ENCODE measurements at regions not wholly inside any gene's neighbourhood (a gene's known extent, or its start where the extent isn't known, plus 50 kb on each side); places are given as distances from the start of the nearest gene placed in this dataset.

DNA sequence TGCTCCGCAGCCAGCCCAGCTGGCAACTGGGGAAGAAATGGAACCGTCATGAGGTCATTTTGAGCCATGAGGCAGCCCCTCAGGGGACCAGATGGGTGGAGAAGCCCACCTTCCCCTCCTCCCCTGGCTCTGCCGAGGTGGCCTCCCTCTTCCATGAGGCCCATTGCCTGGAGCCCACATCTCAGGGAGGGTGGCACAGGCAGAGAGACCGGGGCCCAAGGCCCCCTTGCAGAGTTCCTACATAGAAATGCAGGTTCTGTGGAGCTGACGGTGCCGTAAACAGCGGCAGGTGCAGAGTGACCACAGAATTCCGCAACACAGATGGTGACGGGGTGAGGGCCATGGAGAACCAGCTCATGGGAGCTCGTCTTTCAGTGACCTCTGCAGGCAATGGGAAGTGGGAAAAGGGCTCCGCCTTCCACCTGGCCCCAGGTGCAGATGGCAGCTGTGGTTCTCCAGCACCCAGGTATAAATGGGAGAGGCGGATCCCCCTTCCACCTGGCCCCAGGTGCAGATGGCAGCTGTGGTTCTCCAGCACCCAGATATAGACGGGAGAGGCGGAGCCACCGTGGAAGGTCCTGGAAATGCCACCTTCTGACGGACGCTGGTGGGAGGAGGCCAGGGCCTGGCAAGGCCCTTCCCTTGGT is 765.4 kb downstream of the BRD1 start:
- TF ChIP-seq, protein P1, sequence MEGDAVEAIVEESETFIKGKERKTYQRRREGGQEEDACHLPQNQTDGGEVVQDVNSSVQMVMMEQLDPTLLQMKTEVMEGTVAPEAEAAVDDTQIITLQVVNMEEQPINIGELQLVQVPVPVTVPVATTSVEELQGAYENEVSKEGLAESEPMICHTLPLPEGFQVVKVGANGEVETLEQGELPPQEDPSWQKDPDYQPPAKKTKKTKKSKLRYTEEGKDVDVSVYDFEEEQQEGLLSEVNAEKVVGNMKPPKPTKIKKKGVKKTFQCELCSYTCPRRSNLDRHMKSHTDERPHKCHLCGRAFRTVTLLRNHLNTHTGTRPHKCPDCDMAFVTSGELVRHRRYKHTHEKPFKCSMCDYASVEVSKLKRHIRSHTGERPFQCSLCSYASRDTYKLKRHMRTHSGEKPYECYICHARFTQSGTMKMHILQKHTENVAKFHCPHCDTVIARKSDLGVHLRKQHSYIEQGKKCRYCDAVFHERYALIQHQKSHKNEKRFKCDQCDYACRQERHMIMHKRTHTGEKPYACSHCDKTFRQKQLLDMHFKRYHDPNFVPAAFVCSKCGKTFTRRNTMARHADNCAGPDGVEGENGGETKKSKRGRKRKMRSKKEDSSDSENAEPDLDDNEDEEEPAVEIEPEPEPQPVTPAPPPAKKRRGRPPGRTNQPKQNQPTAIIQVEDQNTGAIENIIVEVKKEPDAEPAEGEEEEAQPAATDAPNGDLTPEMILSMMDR (IDR thresholded peaks at IDR 0.05; ENCODE audit: low read depth, low read length), result no peak
- TF ChIP-seq, protein P2, sequence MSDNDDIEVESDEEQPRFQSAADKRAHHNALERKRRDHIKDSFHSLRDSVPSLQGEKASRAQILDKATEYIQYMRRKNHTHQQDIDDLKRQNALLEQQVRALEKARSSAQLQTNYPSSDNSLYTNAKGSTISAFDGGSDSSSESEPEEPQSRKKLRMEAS (IDR thresholded peaks at IDR 0.05; ENCODE audit: low read depth, low read length), result no peak
- no peak for TF ChIP-seq POLR2A (IDR thresholded peaks at IDR 0.05; ENCODE audit: extremely low read depth, insufficient read length)

Data from NB4 (cell line).